NK-92 treated with Interleukin-12 subunit alpha and Interleukin-12 subunit beta, amount 100 ng/mL, for 24 hours (cell line): ENCODE measurements at regions not wholly inside any gene's neighbourhood (a gene's known extent, or its start where the extent isn't known, plus 50 kb on each side); places are given as distances from the start of the nearest gene placed in this dataset.
"Not testable (repeated sequence)": the region's sequence is repeated elsewhere in the genome, so short reads cannot be mapped to it uniquely, and the experiment has no call there.

ENCODE experiments used
- DNase-seq: peaks from one replicate; lab custom pipeline; 2025; lab: John Stamatoyannopoulos, UW

DNA sequence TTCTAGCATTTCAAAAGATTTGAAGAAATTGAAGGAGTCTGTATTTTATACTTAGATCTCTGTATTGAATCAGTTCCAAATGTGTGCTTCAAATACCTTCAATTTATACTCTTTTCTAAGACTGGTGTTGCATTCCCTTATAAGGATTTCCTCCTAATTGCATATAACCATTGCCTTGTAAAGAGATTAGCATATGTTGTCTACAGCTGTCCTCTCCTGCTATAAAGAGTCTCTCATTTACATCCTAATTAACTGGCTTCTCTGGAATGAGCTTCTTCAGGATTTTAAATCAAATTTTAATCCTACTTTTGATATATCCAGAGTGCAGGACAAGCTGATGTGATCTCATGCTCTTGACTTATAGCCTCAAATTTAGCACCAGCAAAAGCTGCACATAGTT is 957.3 kb downstream of the XPNPEP1 start:
- no peak for DNase-seq

DNA sequence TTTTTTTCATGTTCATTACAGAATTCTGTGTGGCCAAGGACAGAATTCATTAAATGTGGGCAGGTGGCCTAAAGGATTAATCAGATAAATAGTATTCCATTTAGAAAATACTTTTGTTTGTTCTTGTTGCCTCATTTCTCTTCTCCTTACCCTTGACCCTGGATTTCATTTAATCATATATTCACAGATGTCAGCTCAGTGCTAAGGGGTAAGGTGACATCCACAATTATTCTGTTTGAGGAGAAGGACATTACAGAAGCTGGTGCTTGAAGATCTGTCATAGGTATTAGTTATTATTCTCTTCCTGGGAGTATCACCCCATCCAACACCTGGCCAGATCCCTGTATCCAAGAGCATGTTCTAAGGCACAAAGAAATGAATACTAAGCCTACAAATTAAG is 961.1 kb downstream of the XPNPEP1 start:
- no peak for DNase-seq

DNA sequence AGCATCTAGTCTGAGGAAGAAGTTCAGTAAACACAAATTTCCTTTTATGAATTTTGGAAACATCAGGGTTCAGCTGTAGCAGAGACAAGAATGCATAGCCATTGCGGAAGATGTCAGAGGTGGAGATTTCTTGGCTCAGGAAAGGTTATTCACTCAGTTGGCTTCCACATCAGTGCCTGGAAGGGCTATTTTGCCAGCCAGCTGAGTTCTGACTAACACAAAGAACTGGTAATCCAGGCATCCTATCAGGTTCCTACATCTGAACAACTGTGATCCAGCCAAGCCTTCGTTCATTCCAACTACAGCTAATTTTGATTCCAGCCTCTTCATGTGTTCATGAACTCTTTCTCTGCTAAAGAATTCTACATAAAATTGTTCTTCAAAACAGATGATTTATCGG is 965.6 kb downstream of the XPNPEP1 start:
- no peak for DNase-seq

DNA sequence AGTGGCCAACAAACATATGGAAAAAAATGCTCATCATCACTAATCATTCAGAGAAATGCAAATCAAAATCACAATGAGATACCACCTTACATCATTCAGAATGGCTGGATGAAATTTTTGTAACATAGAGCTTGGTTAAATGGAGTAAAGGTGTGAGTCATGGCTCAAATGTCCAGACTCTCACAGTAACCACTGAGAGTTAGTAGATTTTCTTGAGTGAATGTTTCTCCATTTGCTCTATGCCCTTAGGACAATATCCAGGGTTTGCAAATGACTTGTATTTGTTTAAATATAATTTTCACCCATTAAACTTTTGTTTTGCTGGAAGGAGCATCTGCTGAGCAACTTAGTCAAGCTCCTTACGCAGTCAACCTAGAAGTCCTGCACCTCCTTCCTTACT is 967.2 kb downstream of the XPNPEP1 start:
- no peak for DNase-seq

DNA sequence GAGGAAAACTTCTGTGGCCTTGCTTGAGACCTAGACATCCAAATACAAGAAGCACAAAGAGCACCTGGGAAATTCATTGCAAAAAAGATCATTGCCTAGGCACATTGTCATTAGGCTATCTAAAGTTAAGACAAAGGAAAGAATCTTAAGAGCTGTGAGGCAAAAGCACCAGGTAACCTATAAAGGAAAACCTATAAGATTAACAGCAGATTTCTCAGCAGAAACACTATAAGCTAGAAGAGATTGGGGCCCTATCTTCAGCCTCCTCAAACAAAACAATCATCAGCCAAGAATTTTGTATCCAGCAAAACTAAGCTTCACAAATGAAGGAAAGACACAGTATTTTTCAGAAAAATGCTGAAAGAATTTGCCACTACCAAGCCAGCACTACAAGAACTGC is 1003.3 kb downstream of the XPNPEP1 start:
- not testable (repeated sequence) for DNase-seq

DNA sequence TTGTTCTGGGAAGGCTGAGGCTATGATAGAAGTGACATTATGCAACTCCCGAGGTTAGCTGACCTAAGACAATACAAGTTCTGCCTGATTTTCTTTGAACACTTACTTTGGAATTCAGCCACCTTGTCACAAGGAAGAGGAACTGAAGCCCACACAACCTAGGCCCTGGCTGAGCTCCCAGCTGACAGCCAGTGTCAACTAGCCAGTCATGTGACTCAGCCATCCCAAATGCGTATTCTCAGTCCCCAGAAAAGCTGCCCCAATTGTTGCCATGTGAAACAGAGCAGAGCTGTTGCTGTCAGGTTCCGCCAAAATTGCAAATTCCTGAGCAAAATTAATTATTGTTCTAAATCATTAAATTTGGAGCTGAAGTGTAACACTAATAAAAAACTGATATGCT is 1010.0 kb downstream of the XPNPEP1 start:
- DNase-seq: no peak

DNA sequence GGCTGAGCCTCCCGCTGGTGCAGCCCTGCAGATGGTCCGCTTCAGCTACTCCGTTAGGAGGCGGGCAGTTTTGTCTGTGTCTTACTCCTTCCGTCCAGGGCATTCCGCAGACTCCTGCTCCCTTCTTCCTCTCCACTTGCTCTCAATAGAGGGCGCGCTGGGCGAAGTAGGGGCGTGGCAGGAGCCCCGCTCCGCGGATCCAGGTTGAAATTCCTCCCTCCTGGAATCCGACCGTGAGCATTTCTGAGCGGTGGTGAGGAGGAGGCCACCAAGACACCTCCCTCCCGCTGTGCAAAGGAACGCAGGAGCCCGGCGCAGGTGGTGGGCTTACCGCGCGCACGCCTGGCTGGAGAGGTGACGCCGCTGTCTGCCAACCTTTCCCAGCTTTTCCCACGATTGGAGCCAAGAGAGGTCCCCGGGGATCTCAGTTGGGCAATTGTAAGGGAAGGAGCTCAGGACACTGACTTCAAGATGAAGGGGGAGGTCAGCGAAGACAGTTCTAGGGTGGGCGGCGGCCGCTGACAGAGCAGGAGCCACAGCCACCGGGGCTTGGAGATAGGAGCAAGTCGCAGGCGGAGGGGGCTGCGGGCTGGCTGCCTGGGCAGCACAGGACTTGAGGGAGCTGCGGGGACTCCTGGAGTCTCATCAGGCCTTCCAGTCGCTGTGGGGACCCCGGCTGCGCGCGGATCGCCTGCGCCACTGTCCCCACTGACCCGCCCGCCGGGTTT is 1011.3 kb downstream of the XPNPEP1 start:
- no peak for DNase-seq

DNA sequence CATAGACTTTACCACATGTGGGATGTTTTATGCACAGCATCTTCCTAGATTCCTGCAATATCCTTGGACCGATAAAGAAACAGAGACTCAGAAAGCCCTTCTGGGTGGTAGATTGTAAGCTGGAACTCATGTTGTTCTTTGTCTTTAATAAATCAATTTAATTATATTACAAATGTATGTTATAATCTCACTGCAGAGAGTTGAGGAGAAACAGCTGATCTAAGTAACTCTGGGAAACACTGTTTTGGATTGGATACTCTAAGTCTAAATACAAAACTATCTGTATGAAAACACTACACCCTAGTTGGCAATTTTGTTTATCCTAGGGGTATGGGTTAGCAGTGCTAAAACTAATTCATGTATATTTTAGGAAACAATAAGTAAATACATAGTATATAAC is 1015.2 kb downstream of the XPNPEP1 start:
- DNase-seq: no peak

DNA sequence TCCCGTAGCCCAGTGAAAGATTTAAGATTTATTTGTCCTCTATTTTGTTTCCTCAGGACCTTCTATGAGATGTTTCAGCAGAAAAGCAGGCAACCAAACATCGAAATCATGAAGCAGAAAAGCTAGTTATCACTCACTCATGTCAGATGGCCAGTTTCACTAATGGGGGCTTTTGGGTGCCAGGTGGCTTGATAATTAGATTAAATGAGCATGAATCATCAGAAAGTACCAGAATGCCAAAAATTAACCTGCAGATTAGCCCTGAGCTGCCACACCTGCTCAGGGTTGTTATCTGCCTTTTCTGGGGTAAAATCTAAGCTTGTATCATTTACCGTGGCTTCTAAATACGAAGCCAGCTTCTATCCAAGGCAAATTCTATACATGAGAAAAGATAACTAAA is 1017.5 kb downstream of the XPNPEP1 start:
- DNase-seq: no peak

DNA sequence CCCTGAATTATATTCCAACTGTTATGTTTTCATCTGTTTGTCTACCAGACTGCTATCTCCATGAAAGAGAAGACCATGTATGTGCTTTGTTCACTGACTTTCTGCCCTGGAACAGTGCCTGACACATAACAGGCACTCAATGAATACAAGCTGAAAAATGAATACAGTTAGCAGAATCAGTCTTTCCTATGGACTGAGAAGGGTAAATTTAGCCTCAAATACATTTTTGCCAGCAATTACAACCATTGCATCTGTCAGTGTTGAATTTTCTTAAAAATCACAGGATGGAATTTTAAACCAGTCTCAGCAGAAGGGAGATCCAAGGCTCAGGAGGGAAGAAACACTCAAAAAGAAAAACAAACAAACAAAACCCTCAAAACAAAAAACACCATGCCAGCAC is 1018.1 kb downstream of the XPNPEP1 start:
- no peak for DNase-seq

DNA sequence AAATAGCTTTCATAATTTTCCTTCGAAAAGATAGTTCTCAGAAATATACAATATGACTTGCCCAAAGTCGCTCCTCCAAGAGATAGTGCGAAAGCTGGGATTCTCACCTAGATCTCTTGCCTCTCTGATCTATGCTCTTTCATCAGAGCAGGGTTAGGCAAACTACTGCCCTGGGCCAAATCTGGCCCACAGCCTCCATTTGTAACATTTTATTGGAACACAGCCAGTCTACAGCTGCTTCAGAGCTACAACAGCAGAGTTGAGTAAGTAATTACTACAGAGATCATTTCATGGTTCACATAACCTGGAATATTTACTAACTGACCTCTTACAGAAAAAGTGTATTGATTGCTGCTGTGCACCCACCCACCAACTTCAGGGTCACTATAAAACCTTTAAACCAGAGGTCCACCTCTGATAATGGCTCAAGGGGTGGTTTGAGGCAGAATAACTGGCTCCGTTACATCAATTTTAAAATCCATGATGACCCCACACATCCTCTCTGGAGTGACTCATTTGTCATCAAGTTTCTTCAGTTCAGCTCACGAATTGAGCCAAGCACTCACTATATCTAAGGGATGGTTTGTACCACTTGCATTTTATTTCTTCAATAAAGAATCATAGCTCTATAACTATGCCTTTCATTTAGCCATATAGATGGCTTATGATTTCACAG is 1019.0 kb downstream of the XPNPEP1 start:
- DNase-seq: no peak

DNA sequence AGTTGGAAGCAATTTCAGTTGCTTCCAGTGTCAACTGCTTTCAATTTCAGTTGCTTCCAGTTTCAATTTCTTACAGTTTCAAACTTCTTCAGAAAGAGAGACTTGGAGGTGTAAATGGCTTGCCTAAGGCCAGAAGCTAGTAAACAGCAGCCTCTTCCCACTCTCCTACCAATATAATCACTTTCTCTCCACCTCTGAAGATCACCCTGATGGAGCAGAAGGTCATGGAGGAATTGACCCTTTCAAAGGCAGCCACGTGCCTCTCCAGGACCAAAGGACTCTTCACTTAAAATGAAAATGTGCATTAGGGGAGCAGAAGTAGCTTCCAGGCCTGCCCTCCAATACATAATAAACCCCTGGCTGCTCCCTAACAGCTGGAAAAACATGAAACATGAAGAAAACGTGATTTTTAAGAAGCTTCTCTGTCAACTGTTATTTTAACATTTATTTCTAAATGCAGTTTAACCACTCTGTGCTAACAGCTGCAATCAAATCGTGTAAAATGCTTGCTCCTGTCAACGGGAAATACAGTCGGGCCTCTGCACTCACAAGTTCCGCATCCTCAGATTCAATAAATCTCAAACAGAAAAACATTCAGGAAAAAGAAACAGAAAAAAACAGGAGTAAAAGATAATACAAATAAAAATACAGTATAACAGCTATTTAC is 1020.6 kb downstream of the XPNPEP1 start:
- DNase-seq: no peak

DNA sequence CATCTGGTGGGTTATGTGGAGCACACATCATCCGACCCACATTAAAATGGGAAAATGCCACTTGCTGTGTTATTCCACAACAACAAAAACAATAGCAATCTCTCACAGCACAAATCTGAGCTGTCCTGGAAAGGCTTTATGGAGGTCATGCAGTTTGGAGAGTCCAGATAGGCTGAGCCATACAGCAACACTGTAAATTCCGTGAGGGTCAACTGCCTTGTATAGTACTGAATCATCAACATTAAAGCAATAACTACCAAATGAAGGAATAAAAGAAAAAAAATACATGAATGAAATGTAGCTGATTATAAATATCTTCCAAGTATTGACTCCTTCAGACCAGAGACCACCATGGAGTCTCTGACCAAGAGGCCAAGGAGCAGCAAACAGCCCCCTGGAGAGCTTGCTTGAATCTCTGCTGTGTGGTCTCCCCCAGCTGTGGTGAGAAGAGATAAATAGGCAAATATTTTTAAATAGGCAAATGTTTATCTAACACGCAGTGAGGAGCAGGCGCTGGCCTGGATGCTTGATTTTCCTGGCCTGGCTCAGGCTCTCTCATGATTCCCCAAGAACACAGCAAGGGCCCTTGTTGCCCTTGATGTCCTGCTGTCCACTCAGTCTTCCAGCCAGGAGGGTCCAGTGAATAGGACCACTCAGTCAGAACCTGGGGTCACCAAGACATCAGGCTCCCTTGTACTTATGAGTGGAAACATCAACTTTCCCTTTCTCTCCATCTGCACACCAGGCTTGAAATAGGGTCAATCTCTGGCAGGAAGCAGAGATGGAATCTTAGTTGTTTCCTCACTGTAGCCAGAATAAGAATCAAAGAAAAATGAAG is 1021.3 kb downstream of the XPNPEP1 start:
- no peak for DNase-seq

DNA sequence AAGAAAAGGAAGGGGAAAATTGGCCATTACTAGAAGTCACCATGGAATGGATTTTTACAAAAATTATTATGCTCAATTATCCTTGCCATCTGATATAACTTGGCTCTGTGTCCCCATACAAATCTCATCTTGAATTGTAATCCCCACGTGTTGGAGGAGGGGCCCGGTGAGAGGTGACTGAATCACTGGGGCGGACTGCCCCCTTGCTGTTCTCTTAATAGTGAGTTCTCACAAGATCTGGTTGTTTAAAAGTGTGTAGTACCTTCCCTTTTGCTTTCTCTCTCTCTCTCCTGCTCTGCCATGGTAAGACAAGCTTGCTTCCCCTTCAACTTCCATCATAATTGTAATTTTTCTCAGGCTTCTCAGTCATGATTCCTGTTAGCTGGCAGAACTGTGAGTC is 1023.6 kb downstream of the XPNPEP1 start:
- DNase-seq: no peak

DNA sequence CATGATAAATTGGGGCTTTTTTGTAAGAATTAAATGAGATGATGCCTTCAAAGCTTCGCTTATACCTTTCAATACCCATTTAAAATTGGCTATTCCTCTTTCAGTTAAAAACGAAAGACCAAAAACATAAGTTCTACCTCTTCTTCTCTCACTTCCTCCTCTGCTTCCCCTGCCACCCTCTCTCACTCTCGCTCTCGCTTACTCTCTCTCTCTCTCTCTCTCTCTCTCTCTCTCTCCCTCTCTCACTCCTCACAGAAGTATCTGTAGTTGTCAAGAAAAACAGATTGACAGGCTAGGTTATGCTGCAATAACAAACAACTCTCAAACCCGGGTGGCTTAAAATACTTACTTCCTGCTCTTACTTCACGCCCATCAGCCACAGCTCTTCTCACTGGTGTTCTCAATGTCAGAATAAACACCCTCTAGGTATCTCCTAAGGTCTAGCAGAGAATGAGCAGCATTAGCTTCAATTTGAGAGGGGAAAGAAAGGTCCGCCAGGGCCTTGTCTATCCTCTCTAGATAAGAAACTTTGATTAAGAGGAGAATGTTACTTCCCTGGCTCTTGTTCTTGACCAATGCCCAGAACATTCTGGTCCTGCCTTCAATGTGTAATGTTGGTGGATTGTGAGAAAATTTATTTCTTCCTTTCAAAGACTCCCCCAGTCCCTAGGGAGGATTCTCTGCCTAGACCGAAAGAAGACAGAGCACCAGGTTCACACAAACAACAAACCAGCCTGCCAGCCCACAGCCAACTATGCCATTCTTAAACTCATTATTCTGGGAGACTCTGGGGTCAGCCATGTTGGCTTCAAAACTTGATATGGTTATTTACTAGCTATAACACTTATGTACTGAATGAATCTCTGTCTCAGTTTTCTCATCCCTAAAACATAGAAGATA is 1028.7 kb downstream of the XPNPEP1 start:
- DNase-seq: no peak

DNA sequence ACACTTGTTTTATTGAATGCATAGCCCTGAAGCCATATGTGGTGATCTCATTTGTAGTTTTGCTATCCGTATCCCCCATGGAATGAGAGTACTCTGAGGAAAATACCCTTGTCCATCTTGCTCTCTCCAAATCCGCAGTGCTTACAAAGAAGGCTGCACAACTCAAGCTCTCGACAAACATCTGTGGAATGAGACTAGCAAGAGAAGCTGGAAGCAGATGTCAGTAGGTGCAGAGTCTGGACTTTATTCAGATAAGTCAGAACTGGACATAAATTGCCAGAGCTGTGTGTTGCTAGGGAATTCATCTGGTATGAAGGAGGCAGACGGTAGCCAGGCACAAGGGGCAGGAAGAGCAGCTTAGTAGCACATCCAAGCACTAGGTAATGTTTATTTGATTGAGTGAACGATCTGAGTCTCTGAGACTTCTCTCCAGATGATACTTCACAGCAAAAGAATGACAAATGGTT is 1046.2 kb downstream of the XPNPEP1 start:
- no peak for DNase-seq

DNA sequence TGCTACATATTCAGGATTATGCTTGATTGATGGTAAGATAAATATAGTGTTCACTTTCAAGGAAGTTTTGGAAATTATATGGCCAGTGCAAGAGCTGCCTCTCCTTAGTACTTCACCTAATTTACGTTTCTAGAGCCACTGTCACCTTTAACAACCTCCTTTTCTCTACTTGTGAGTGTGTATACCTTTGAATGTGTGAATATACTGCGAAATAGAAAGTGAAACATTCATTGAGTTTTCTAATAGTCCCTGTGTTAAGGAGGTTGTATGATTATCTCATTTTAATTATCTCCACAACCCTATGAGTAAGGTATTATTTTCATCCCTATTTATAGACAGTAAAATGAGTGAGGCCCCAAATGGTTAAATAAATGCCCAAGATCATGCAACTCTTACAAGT is 1050.5 kb downstream of the XPNPEP1 start:
- no peak for DNase-seq

DNA sequence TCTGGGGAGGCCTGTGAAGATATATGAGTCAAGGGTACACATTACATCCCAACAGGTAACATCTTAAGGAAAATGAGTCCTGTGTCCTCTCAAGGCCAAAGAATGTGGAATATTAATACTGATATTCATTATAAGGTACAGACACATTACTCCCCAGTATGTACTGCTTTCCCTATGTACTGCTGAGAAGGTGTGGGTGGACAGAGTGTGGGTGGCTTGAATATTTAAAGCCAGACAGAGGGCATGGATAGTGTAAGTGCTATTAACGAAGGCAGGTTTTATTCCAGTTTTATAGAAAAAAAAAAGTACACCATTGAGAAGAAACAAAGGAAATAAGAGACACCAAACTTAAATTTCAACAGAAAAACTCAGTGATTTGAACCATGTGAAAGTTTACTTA is 1054.4 kb downstream of the XPNPEP1 start:
- no peak for DNase-seq

DNA sequence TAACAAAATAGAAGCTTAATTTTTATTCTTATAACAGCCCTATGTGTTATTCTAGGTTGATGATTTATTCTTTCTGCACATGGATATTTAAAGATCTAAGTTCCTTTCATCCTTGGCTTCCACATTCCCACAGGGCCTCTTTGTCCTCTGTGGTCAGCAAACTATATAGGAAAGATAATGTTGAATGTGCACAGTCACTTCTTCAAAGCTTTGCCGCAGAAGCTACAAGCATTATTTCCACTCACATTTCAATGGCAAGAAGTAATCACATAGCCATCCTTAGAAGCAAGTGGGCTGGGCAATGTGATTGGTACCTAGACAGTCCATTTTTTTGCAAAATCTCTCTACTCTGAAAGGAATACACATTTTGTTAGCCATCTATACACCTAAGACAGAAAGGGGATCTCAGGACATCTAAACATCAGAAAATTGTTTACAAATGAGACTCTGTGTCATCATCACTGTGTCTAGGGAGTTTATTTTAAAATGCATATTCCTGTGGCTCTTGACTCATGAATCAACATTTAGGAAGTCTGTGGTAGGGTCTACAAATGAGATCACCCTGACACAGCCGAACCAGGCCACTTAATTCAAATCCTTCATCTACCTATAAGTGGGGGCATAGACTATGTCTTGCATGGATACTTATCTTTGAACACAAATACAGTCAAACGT is 1060.5 kb downstream of the XPNPEP1 start:
- no peak for DNase-seq

DNA sequence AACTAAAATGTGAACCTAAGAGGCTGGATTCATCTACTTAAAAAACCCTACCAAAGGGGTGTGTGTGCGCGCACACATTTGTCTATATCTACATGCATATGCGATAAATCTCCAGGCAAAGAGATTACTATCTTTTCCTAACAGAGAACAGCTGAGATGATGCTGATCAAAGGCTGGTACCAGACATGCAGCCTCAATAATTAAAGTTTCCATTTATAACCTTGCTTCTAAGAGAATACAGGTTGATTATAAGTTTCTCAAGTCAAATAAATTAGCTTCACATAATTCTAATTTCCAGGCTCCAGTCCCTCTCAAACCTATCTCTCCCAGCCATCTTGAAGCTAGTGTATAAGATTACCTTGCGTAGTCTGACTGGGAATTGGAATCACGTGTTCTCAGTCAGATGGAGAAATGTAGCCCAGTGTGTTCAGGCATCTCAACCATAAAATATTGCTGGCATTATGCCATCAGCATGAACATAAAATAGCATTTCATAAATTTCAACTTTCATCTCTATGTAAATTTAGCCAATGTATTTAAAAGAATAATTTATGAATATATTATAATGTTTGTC is 1062.0 kb downstream of the XPNPEP1 start:
- no peak for DNase-seq
